ENCODE measurements at regions not wholly inside any gene's neighbourhood (a gene's known extent, or its start where the extent isn't known, plus 50 kb on each side); places are given as distances from the start of the nearest gene placed in this dataset.

DNA sequence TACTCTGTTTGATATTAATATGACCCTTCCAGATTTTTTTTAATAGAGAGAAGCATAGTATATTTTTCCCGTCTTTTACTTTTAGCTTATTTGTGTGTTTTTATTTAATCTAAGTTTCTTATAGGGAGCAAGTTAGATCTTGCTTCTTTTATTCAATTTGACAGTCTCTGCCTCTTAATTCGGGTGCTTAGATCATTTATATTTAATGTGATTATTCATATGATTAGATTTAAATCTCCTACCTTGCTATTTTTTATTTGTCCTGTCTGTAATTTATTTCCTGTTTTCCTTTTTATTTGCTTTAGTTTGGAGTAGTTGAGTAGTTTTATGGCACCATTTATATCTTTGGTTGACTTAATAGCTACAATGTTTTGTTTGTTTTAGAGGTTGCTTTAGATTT is 66.1 kb downstream of the GJD2 start:
- H2AFZ ChIP-seq (ENCODE audit: low read depth, low read length): no peak overlapping the region
- H3K4me1 ChIP-seq (ENCODE audit: control insufficient read depth, extremely low read depth, insufficient read depth, low read length): peaks cover 5% of the 10 kb centered on the region
- DNase-seq (ENCODE audit: low read depth, low spot score) (no peak), FAIRE-seq (no peak)
- ChIA-PET CTCF (no interaction called here), POLR2A (no interaction called here)
- H3K9ac ChIP-seq (replicated peaks; ENCODE audit: extremely low read depth, insufficient read depth, low read length): no peak overlapping the region
- TF ChIP-seq, protein P1, sequence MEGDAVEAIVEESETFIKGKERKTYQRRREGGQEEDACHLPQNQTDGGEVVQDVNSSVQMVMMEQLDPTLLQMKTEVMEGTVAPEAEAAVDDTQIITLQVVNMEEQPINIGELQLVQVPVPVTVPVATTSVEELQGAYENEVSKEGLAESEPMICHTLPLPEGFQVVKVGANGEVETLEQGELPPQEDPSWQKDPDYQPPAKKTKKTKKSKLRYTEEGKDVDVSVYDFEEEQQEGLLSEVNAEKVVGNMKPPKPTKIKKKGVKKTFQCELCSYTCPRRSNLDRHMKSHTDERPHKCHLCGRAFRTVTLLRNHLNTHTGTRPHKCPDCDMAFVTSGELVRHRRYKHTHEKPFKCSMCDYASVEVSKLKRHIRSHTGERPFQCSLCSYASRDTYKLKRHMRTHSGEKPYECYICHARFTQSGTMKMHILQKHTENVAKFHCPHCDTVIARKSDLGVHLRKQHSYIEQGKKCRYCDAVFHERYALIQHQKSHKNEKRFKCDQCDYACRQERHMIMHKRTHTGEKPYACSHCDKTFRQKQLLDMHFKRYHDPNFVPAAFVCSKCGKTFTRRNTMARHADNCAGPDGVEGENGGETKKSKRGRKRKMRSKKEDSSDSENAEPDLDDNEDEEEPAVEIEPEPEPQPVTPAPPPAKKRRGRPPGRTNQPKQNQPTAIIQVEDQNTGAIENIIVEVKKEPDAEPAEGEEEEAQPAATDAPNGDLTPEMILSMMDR (IDR thresholded peaks at IDR 0.05; ENCODE audit: extremely low read depth in 1 of 2, insufficient read depth in 1 of 2, low read depth in 1 of 2, low read length in 2 of 2): no peak
- no peak for TF ChIP-seq EZH2 (IDR thresholded peaks at IDR 0.05; ENCODE audit: borderline replicate concordance, low read depth, low read length, severe bottlenecking)
- no peak for TF ChIP-seq GATA2 (IDR thresholded peaks at IDR 0.05; ENCODE audit: insufficient read depth, insufficient read length, low read depth, low read length)
- no peak for TF ChIP-seq POLR2A (IDR thresholded peaks at IDR 0.05; ENCODE audit: low read depth, low read length)
- TF ChIP-seq, protein P2, sequence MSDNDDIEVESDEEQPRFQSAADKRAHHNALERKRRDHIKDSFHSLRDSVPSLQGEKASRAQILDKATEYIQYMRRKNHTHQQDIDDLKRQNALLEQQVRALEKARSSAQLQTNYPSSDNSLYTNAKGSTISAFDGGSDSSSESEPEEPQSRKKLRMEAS (IDR thresholded peaks at IDR 0.05; ENCODE audit: insufficient read depth, insufficient read length): no peak
- TF ChIP-seq POLR2AphosphoS5 (IDR thresholded peaks at IDR 0.05; ENCODE audit: insufficient read depth, low read depth, low read length): no peak
- no peak for TF ChIP-seq JUN (IDR thresholded peaks at IDR 0.05; ENCODE audit: borderline replicate concordance, insufficient read depth, insufficient read length, low read depth)
- no peak for TF ChIP-seq MYC (IDR thresholded peaks at IDR 0.05; ENCODE audit: low read depth, low read length)
- TF ChIP-seq FOS (IDR thresholded peaks at IDR 0.05; ENCODE audit: borderline replicate concordance, insufficient read depth, low read length): no peak
- no peaks in the 10 kb centered on the region for H3K9me1 ChIP-seq (replicated peaks; ENCODE audit: control insufficient read depth, extremely low read depth, insufficient read depth, low read length)
- H3K4me3 ChIP-seq (replicated peaks in 1 of 3; ENCODE audit: insufficient read depth in 1 of 3, low read depth in 1 of 3, low read length in 3 of 3): no peak overlapping the region
- H3K4me2 ChIP-seq (ENCODE audit: insufficient read depth, low read length): no peak overlapping the region
- no peaks in the 10 kb centered on the region for H3K36me3 ChIP-seq (ENCODE audit: control insufficient read depth in 2 of 2, extremely low read depth in 1 of 2, insufficient read depth in 2 of 2, low read length in 2 of 2)
- no peaks in the 10 kb centered on the region for H3K27me3 ChIP-seq (ENCODE audit: control insufficient read depth in 2 of 2, insufficient read depth in 2 of 2, low read length in 2 of 2)
- no peak overlapping the region for H3K27ac ChIP-seq (ENCODE audit: insufficient read depth, low read depth, low read length)
- dilution Hi-C loops (cut with MboI; ENCODE audit: extremely low pct_ligation_motif_present, low sequenced_read_pairs): no loop called here
- no peaks in the 10 kb centered on the region for H3K9me3 ChIP-seq (replicated peaks; ENCODE audit: control insufficient read depth, insufficient read depth, low read length)
- intact Hi-C loops (cut with micrococcal nuclease): no loop called here
- H4K20me1 ChIP-seq (replicated peaks; ENCODE audit: control insufficient read depth, extremely low read depth, insufficient read depth, low read length): no peaks in the 10 kb centered on the region
- BruUV-seq (replicated peaks): no TSS peak
- H3K79me2 ChIP-seq (ENCODE audit: control insufficient read depth, insufficient read depth, low read length): no peaks in the 10 kb centered on the region
